ENCODE measurements at regions not wholly inside any gene's neighbourhood (a gene's known extent, or its start where the extent isn't known, plus 50 kb on each side); places are given as distances from the start of the nearest gene placed in this dataset.

DNA sequence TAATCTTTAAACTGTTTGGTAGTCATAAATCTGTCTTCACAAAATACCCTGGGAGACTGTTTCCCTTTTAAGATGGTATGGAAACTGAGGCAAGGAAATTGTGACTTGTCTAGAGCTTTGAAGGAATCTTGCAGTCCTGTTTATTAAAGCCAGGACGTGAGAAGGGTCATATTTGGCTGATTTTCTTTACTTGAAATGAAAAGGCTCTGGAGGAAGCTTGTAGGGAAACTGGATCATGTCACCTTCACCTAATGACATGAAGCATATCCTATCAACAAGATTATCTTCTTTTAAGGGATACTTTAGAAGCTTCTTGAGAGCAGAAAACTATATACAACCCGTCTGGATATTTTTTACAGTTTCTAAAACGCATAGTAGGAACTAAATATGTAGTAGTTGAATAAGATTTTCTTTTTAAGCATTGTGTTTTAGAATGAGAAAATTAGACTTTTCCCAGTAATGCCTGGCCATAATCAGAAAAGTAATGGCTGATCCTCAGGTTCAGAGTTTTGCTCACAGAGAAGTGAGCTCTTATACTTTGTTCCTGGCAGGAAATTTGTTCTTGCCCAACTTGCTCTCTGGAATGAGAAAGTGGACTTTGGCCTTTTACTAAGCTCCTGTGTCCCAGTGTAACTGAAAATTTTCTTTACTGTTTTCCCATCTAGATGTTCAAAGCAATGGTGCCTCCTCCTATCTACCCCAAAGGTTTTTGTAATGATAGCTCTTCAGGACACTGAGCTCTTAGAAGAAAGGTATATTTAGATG, 136.8 kb upstream of the AFF2 start:
- TF ChIP-seq, protein P1, sequence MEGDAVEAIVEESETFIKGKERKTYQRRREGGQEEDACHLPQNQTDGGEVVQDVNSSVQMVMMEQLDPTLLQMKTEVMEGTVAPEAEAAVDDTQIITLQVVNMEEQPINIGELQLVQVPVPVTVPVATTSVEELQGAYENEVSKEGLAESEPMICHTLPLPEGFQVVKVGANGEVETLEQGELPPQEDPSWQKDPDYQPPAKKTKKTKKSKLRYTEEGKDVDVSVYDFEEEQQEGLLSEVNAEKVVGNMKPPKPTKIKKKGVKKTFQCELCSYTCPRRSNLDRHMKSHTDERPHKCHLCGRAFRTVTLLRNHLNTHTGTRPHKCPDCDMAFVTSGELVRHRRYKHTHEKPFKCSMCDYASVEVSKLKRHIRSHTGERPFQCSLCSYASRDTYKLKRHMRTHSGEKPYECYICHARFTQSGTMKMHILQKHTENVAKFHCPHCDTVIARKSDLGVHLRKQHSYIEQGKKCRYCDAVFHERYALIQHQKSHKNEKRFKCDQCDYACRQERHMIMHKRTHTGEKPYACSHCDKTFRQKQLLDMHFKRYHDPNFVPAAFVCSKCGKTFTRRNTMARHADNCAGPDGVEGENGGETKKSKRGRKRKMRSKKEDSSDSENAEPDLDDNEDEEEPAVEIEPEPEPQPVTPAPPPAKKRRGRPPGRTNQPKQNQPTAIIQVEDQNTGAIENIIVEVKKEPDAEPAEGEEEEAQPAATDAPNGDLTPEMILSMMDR (conservative IDR thresholded peaks at IDR 0.05), result no peak
- no peak overlapping the region for H3K27ac ChIP-seq

DNA sequence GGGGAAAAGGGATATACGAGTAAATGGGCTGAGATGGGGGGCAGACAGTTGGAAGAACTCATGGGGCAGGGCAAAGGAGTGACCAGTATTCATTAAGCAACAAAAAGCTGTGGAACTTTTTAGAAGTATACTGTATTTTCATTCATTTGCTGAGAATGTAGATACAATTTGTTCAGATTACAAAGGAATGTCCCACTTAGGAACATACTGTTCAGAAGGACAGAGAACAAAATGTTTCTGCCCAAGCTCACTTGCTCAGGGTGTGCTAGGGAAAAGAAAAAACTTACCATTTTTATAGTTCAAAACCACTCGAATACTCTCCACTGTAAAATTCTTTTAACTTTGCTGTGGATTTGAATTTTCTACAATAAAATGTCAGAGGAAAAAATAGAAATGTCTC, 135.2 kb upstream of the AFF2 start:
- TF ChIP-seq, protein P1 (conservative IDR thresholded peaks at IDR 0.05), result no peak
- no peak overlapping the region for H3K27ac ChIP-seq

DNA sequence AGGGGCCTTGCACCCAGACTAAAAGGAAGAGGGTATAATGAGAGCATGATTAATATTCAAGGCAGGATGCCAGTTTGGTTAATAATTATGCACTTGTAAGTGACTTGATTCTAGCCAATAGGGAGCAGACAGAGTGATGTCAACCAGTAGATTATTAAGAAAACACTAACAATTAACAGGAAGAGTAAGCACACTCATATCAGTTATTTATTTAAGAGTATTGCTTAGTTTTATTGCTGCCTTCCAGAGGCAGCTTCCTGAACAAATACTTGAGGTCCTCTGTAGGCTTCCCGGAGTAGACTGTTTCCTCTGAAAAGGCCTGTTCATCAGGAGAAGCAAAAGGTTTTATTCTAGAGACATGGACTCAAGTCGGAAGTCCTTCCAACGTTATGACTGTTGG, 129.1 kb upstream of the AFF2 start:
- H3K27ac ChIP-seq, result 0 out of 2 replicates have a peak overlapping the region, but pooled peaks have one; percentile 3
- TF ChIP-seq, protein P1 (conservative IDR thresholded peaks at IDR 0.05), result no peak

DNA sequence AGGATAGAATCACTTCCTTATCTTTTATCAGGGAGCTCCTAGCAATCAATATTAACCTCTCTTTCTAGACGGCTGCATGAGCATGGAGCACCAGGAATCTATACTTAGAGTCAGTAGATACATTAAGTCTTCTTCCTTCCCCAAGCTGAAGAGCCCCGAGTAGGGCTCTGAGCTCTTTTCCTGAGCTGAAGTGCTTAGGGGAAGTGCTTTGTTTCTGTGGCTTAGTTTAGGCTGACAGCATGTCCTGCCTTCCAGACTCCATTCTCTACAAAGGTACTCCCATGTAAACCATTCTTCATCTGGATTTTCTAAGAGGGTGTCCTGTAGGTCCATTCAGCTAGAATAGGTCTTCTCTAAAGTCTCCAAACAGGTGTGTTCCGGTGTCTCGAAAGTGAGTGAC, 127.5 kb upstream of the AFF2 start:
- no peak overlapping the region for H3K27ac ChIP-seq
- TF ChIP-seq, protein P1 (conservative IDR thresholded peaks at IDR 0.05), result no peak

DNA sequence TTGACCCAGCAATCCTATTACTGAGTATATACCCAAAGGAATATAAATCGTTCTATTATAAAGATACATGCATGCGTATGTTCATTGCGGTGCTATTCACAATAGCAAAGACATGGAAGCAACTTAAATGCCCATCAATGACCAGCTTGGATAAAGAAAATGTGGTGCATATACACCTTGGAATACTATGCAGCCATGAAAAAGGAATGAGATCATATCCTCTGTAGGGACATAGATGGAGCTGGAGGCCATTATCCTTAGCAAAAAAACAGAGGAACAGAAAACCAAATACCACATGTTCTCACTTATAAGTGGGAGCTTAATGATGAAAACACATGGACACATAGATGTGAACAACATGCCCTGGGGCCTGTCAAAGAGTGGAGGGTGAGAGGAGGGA, 124.1 kb upstream of the AFF2 start:
- TF ChIP-seq, protein P1 (conservative IDR thresholded peaks at IDR 0.05), result no peak
- no peak overlapping the region for H3K27ac ChIP-seq

DNA sequence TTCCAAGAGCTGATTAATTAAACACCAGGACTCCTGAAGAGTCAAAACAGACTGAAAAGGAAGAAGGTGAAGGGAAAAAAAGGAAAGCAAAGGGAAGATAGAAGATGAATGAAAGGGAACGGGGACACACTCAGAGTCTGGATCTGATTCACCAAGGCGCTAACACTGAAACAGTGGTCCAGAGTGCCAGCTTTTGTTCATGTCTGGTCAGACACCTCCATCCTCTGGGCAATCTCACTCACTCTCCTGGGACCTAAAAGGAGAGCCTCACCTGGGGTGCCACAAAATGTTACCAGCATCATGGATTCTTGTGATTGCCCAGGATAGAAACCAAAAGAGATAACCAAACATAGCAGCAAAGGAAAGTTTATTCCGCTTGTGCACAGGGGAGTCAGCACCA, 120.3 kb upstream of the AFF2 start:
- TF ChIP-seq, protein P1 (conservative IDR thresholded peaks at IDR 0.05), result no peak
- no peak overlapping the region for H3K27ac ChIP-seq

DNA sequence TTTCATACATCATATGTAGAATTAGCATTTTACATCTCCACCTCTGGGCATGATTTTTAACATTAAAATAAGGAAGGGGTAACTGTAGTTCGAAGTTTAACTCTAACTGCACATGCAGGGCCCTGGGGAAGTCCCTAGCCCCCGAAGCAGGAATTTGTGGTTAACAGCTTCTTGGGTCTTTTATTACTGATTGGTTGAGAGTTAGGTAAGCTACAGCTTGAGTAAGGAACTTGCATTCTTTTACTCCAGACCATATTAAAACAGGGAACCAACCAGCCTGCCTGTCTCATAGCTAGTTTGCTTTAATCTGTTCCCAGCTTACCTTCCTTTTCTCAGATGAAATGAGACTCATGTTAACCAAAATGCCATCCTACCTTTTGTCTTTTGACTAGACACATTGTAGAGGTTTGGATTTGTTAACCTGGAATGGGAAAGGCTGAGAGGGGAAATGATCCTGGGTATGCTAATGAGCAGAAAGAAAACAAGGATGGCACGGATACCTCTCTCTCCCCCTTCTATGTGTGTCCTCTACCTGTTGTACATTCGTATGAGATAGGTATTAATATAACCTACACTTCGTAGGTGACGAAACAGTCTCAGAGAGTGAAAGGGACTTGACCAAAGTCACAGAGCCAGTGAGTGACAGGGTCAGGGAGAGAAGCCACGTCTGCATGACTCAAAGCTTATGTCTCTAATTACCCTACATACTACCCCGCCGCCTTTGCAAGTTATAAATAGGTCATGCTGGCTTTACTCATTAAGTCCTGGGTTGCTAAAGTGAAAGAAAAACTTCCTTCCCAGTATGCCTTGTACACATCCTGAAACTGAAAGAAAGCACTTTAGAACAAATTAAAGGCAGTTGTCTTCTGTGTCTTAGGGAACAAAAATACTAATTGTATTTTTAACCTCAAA, 119.5 kb upstream of the AFF2 start:
- no peak overlapping the region for H3K27ac ChIP-seq

More for the DNA sequence above, 119.5 kb upstream of the AFF2 start:
- TF ChIP-seq, protein P1 (conservative IDR thresholded peaks at IDR 0.05), result no peak

Measured in VCaP (cell line).